Right lobe of liver (tissue), 6 donors: ENCODE measurements at regions not wholly inside any gene's neighbourhood (a gene's known extent, or its start where the extent isn't known, plus 50 kb on each side); places are given as distances from the start of the nearest gene placed in this dataset.
"Not testable (repeated sequence)": the region's sequence is repeated elsewhere in the genome, so short reads cannot be mapped to it uniquely, and the experiment has no call there.

Experiments
- ATAC-seq, 4 donors: fragments of 200-7000 bp; cut with Tn5 transposase; one replicate each; pipeline ENCODE4 v1.9.1; 2020; ENCODE audit warnings: mild to moderate bottlenecking in 4 of 4, moderate library complexity in 4 of 4
- DNase-seq, 3 donors: peaks; one replicate each; pipeline ENCODE4 v3.0.0-alpha.2; 2020
- H3K27ac ChIP-seq, 3 donors: fragments of 200-600 bp; one replicate each; pipeline ENCODE4 v1.8.0; 2022
- H3K27me3 ChIP-seq, 2 donors: fragments of 200-600 bp; one replicate each; pipeline ENCODE4 v1.8.0; 2022
- H3K36me3 ChIP-seq, 4 donors: fragments of 200-600 bp; sonication (generic) in 1 of 4; one replicate each; pipeline versions ENCODE4 v1.5.1 to v1.8.0; 2017 to 2022; ENCODE audit warnings: control low read depth in 1 of 4
- H3K4me1 ChIP-seq, 4 donors: fragments of 200-600 bp; sonication (generic) in 1 of 4; one replicate each; pipeline versions ENCODE4 v1.5.1 to v1.8.0; 2017 to 2022; ENCODE audit warnings: control low read depth in 1 of 4
- H3K4me3 ChIP-seq, 3 donors: fragments of 200-600 bp; one replicate each; pipeline ENCODE4 v1.8.0; 2022
- H3K9me3 ChIP-seq, 4 donors: fragments of 200-600 bp; sonication (generic) in 1 of 4; one replicate each; pipeline versions ENCODE4 v1.5.1 to v1.8.0; 2017 to 2022; ENCODE audit warnings: control low read depth in 1 of 4
- POLR2A ChIP-seq: fragments of 450-650 bp; IDR thresholded peaks from one replicate; pipeline ENCODE4 v1.6.1; 2017; ENCODE audit warnings: antibody characterized with exemption, mild to moderate bottlenecking
- WGBS: methylation state at CpG from one replicate; pipeline ENCODE4 v1.1.6; 2018; ENCODE audit warnings: low coverage, low lambda C conversion rate; ENCODE audit not compliant: insufficient coverage; ENCODE audit errors: missing lambda C conversion rate; 5-methylcytosine and 5-hydroxymethylcytosine counted together
- intact Hi-C, 2 donors: fragments of 100-400 bp; cut with DNase I; formaldehyde crosslinking; loops; one replicate each; pipeline versions ENCODE4 v1.11.2 to v1.14.1; 2022
- TF ChIP-seq, protein P1 (sequence below), 4 donors: fragments of 200-600 bp in 3 of 4; fragments of 450-650 bp in 1 of 4; IDR thresholded peaks; one replicate each; pipeline versions ENCODE4 v1.5.1 to v1.8.0; 2016 to 2022; ENCODE audit warnings: antibody characterized with exemption in 4 of 4, mild to moderate bottlenecking in 2 of 4
- donor health status: DM: no; HTN: yes; CAD: no.
- donor health status: DM: no; HTN: no; CAD: no.
- donor health status: DM: no; HTN: no; CAD: no.
- donor health status: DM: no; HTN: yes; CAD: no.
- donor health status: DM: no; HTN: yes; CAD: no.

GRCh38 chr15:95078003-95078402 is 846.6 kb downstream of the MCTP2 start:
- intact Hi-C loops, result no loop called here
- Histone ChIP-seq H3K4me1 (no peaks in the 10 kb centered on the region), H3K4me3 (no peak overlapping the region), H3K27ac (no peak overlapping the region), H3K27me3 (no peaks in the 10 kb centered on the region), H3K9me3 (no peaks in the 10 kb centered on the region), H3K36me3 (no peaks in the 10 kb centered on the region)
- TF ChIP-seq POLR2A, result no peak
- TF ChIP-seq, protein P1, sequence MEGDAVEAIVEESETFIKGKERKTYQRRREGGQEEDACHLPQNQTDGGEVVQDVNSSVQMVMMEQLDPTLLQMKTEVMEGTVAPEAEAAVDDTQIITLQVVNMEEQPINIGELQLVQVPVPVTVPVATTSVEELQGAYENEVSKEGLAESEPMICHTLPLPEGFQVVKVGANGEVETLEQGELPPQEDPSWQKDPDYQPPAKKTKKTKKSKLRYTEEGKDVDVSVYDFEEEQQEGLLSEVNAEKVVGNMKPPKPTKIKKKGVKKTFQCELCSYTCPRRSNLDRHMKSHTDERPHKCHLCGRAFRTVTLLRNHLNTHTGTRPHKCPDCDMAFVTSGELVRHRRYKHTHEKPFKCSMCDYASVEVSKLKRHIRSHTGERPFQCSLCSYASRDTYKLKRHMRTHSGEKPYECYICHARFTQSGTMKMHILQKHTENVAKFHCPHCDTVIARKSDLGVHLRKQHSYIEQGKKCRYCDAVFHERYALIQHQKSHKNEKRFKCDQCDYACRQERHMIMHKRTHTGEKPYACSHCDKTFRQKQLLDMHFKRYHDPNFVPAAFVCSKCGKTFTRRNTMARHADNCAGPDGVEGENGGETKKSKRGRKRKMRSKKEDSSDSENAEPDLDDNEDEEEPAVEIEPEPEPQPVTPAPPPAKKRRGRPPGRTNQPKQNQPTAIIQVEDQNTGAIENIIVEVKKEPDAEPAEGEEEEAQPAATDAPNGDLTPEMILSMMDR (IDR thresholded peaks at IDR 0.05), result no peak
- ATAC-seq (peak in 1 of 4 donors; percentile 26), DNase-seq (no peak)
- WGBS, result 35% methylated on average over 2 of the region's 2 CpGs

- H3K27me3 ChIP-seq, ATAC-seq, H3K27ac ChIP-seq, H3K9me3 ChIP-seq, intact Hi-C loops, H3K4me3 ChIP-seq, H3K4me1 ChIP-seq, H3K36me3 ChIP-seq, DNase-seq: not testable (repeated sequence)
- WGBS, result 45% methylated on average over 1 of the region's 1 CpG
These were observed 848.9 kb downstream of the MCTP2 start for GRCh38 chr15:95080228-95080627.

GRCh38 chr15:95085056-95085455 is 853.7 kb downstream of the MCTP2 start:
- ATAC-seq (no peak), DNase-seq (no peak)
- no peak for TF ChIP-seq POLR2A
- TF ChIP-seq, protein P1 (IDR thresholded peaks at IDR 0.05), result no peak
- Histone ChIP-seq H3K9me3 (no peaks in the 10 kb centered on the region), H3K4me1 (no peaks in the 10 kb centered on the region), H3K27ac (no peak overlapping the region), H3K4me3 (no peak overlapping the region), H3K36me3 (no peaks in the 10 kb centered on the region), H3K27me3 (no peaks in the 10 kb centered on the region)
- intact Hi-C loops, result no loop called here
- WGBS, result 60% methylated on average over 1 of the region's 1 CpG

GRCh38 chr15:95086531-95087252 is 855.3 kb downstream of the MCTP2 start:
- no peak overlapping the region for H3K27ac ChIP-seq
- H3K4me3 ChIP-seq, result no peak overlapping the region
- H3K27me3 ChIP-seq, result no peaks in the 10 kb centered on the region
- intact Hi-C loops, result no loop called here
- no peak for DNase-seq
- 31% methylated on average over 5 of the region's 5 CpGs for whole genome bisulfite sequencing
- H3K4me1 ChIP-seq, result no peaks in the 10 kb centered on the region
- TF ChIP-seq, protein P1 (IDR thresholded peaks at IDR 0.05), result no peak
- no peak for TF ChIP-seq POLR2A
- no peaks in the 10 kb centered on the region for H3K9me3 ChIP-seq
- ATAC-seq, result no peak
- H3K36me3 ChIP-seq, result no peaks in the 10 kb centered on the region

DNA sequence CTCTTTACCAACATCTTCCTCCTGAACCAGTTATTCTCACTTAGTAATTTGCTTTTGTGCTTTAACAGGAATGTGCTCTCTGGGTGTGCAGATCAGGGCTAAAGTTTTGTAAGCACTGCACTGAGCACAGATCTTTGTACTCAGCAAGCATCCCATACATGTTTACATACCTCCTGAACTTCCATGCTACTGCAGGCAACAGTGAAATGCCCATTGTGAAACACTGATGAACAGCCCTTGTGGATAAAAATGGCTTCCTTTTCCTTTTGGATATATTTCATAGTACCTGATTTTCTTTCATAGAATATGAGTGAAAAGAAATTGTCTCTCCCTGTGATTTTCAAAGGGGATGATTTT is 855.9 kb downstream of the MCTP2 start:
- intact Hi-C loops, result no loop called here
- Histone ChIP-seq H3K36me3 (no peaks in the 10 kb centered on the region), H3K9me3 (no peaks in the 10 kb centered on the region), H3K4me3 (no peak overlapping the region), H3K27ac (no peak overlapping the region), H3K27me3 (no peaks in the 10 kb centered on the region), H3K4me1 (no peaks in the 10 kb centered on the region)
- DNase-seq, result no peak
- TF ChIP-seq POLR2A, result no peak
- TF ChIP-seq, protein P1 (IDR thresholded peaks at IDR 0.05), result no peak
- ATAC-seq, result no peak
